KMS-11 (cell line): ENCODE measurements at regions not wholly inside any gene's neighbourhood (a gene's known extent, or its start where the extent isn't known, plus 50 kb on each side); places are given as distances from the start of the nearest gene placed in this dataset.
"Not testable (repeated sequence)": the region's sequence is repeated elsewhere in the genome, so short reads cannot be mapped to it uniquely, and the experiment has no call there.

ENCODE experiments used
- H2AFZ ChIP-seq: fragments of 200-600 bp; sonication (generic); 2 replicates; pipeline ENCODE4 v1.6.1; 2016; ENCODE audit warnings: antibody characterized with exemption, mixed run types, low read depth
- H3K27ac ChIP-seq: fragments of 200-600 bp; sonication (generic); 2 replicates; pipeline ENCODE4 v1.6.1; 2016; ENCODE audit warnings: mild to moderate bottlenecking, mixed run types
- H3K27me3 ChIP-seq: fragments of 200-600 bp; sonication (generic); 2 replicates; pipeline ENCODE4 v1.6.1; 2017; ENCODE audit warnings: mild to moderate bottlenecking, low read depth, mixed run types, moderate library complexity; ENCODE audit not compliant: insufficient read depth
- H3K36me3 ChIP-seq: fragments of 200-600 bp; sonication (generic); 2 replicates; pipeline ENCODE4 v1.6.1; 2017; ENCODE audit warnings: mild to moderate bottlenecking, mixed run types; ENCODE audit not compliant: insufficient read depth
- H3K4me1 ChIP-seq: fragments of 200-600 bp; sonication (generic); 2 replicates; pipeline ENCODE4 v1.6.1; 2016; ENCODE audit warnings: mild to moderate bottlenecking, low read depth, mixed run types; ENCODE audit not compliant: poor library complexity, severe bottlenecking
- H3K4me2 ChIP-seq: fragments of 200-600 bp; sonication (generic); 2 replicates; pipeline ENCODE4 v1.7.0; 2016; ENCODE audit warnings: mild to moderate bottlenecking, mixed run types
- H3K4me3 ChIP-seq: fragments of 200-600 bp; sonication (generic); IDR thresholded peaks from 2 replicates; pipeline ENCODE4 v1.6.1; 2017; ENCODE audit warnings: low read depth, low read length, mixed read lengths; ENCODE audit not compliant: insufficient read depth
- H3K79me2 ChIP-seq: fragments of 200-600 bp; sonication (generic); 2 replicates; pipeline ENCODE4 v1.6.1; 2016; ENCODE audit warnings: low read depth, mixed run types; ENCODE audit not compliant: insufficient read depth
- H3K9ac ChIP-seq: fragments of 200-600 bp; sonication (generic); 2 replicates; pipeline ENCODE4 v1.6.1; 2016; ENCODE audit warnings: mild to moderate bottlenecking, mixed run types
- H4K20me1 ChIP-seq: fragments of 200-600 bp; sonication (generic); 2 replicates; pipeline ENCODE4 v1.6.1; 2016; ENCODE audit warnings: mild to moderate bottlenecking, mixed run types; ENCODE audit not compliant: insufficient read depth
- CTCF ChIP-seq: fragments of 200-600 bp; sonication (generic); conservative IDR thresholded peaks from 2 replicates; pipeline ENCODE4 v1.6.1; 2017; ENCODE audit warnings: low read depth, mild to moderate bottlenecking, antibody characterized with exemption, low read length, moderate library complexity, mixed read lengths

DNA sequence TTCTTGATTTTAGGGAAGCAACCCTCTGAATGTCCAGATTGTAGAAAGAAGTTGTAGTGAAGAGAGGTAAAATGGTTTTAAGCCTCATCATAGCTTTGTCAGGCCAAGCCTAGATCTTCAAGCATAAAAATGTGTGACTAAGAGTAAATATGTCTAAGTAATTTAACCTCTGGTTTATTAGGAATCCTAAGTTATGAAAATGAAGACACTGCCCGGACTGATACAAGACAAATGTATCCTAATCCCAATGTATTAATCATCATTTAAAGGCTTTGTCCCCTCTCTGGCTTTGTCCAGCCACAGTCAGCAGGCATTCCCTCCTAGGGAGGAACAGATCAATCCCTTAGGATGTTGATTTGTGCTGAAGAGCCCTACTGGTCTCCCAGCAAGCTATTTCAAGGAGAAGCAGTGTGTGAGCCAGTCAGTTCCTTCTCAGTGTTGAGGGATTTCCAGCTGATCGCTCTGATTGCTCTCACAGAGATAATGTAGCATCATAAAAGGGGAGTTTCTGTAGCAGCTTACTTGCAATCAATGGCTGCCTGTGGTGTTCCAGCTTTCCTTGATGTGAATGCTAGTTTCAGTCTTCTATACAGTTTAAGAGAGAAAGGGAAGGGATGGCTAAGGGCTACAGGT lies 796.1 kb downstream of the EPHA4 start:
- Histone ChIP-seq H3K79me2 (no peaks in the 10 kb centered on the region), H4K20me1 (no peaks in the 10 kb centered on the region), H3K4me1 (no peaks in the 10 kb centered on the region), H2AFZ (no peak overlapping the region), H3K4me3 (no peak overlapping the region), H3K4me2 (no peak overlapping the region), H3K27me3 (no peaks in the 10 kb centered on the region), H3K27ac (no peak overlapping the region), H3K9ac (no peak overlapping the region), H3K36me3 (no peaks in the 10 kb centered on the region)
- TF ChIP-seq CTCF = no peak

DNA sequence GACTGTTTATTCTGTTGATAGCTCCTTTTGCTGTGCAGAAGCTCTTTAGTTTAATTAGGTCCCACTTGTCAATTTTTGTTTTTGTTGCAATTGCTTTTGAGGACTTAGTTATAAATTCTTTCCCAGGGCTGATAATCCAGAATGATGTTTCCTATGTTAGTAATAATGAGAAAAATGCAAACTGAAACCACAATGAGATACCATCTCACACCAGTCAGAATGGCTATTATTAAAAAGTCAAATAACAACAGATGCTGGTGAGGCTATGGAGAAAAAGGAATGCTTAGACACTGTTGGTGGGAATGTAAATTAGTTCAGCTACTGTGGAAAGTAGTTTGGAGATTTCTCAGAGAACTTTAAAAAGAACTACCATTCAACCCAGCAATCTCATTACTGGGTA lies 793.0 kb downstream of the EPHA4 start:
- H2AFZ ChIP-seq, H3K36me3 ChIP-seq, H3K4me1 ChIP-seq, H3K27me3 ChIP-seq, H3K79me2 ChIP-seq, H4K20me1 ChIP-seq, H3K27ac ChIP-seq, H3K4me2 ChIP-seq, H3K4me3 ChIP-seq, H3K9ac ChIP-seq: not testable (repeated sequence)

DNA sequence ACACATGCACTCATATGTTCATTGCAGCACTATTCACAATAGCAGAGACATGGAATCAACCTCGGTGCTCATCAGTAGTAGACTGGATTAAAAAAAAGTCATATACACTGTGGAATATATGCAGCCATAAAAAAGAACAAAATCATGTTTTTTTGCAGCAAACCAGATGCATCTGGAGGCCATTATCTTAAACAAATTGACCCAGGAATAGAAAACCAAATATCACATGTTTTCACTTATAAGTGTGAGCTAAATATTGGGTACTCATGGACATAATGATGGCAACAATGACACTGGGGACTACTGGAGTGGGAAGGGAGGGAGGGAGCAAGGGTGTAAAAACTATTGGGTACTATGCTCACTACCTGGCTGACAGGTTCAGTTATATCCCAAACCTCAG lies 792.6 kb downstream of the EPHA4 start:
- no peaks in the 10 kb centered on the region for H3K79me2 ChIP-seq
- no peaks in the 10 kb centered on the region for H4K20me1 ChIP-seq
- H3K4me2 ChIP-seq = no peak overlapping the region
- no peak overlapping the region for H3K9ac ChIP-seq
- H2AFZ ChIP-seq = no peak overlapping the region
- H3K27ac ChIP-seq = no peak overlapping the region
- H3K4me3 ChIP-seq = no peak overlapping the region
- H3K27me3 ChIP-seq = no peaks in the 10 kb centered on the region
- no peak for TF ChIP-seq CTCF
- H3K36me3 ChIP-seq = no peaks in the 10 kb centered on the region
- H3K4me1 ChIP-seq = no peaks in the 10 kb centered on the region

- Histone ChIP-seq H3K4me1 (no peaks in the 10 kb centered on the region), H3K36me3 (no peaks in the 10 kb centered on the region), H3K27ac (no peak overlapping the region), H3K79me2 (no peaks in the 10 kb centered on the region), H3K27me3 (no peaks in the 10 kb centered on the region), H4K20me1 (no peaks in the 10 kb centered on the region), H3K4me3 (no peak overlapping the region), H3K4me2 (no peak overlapping the region), H2AFZ (no peak overlapping the region), H3K9ac (no peak overlapping the region)
- no peak for TF ChIP-seq CTCF
These were observed 792.2 kb downstream of the EPHA4 start for GRCh38 chr2:220779931-220780330.

GRCh38 chr2:220781622-220782241 lies 790.4 kb downstream of the EPHA4 start:
- no peak overlapping the region for H3K4me2 ChIP-seq
- H3K79me2 ChIP-seq = no peaks in the 10 kb centered on the region
- H3K36me3 ChIP-seq = no peaks in the 10 kb centered on the region
- H3K27me3 ChIP-seq = no peaks in the 10 kb centered on the region
- no peak for TF ChIP-seq CTCF
- no peaks in the 10 kb centered on the region for H4K20me1 ChIP-seq
- no peak overlapping the region for H3K9ac ChIP-seq
- no peak overlapping the region for H3K4me3 ChIP-seq
- no peak overlapping the region for H3K27ac ChIP-seq
- no peaks in the 10 kb centered on the region for H3K4me1 ChIP-seq
- no peak overlapping the region for H2AFZ ChIP-seq
